CD4-positive, alpha-beta memory T cell (primary cell): ENCODE measurements at regions not wholly inside any gene's neighbourhood (a gene's known extent, or its start where the extent isn't known, plus 50 kb on each side); places are given as distances from the start of the nearest gene placed in this dataset.

ENCODE experiments used
- CTCF ChIA-PET: fragments of 350-600 bp; sonication (Branson Sonifier 250); formaldehyde crosslinking; loops from one replicate; lab custom pipeline; 2021; ENCODE audit warnings: inconsistent platforms; ENCODE audit not compliant: partially characterized antibody; lab: Charles Lee
- POLR2A ChIA-PET: fragments of 350-600 bp; sonication (Branson Sonifier 250); formaldehyde crosslinking; loops from one replicate; lab custom pipeline; 2021; ENCODE audit not compliant: partially characterized antibody; lab: Charles Lee
- DNase-seq, 5 donors: peaks; one replicate each; pipeline versions ENCODE4 v3.0.0 to v3.0.0-alpha.2; 2020 to 2022; ENCODE audit warnings: mixed read lengths in 1 of 5
- H3K27ac ChIP-seq: one replicate; pipeline ENCODE4 v1.7.0; 2013; ENCODE audit warnings: low read depth, low read length
- H3K27me3 ChIP-seq: 2 replicates; pipeline ENCODE4 v1.7.0; 2013; ENCODE audit warnings: mild to moderate bottlenecking, low read length, moderate library complexity; ENCODE audit not compliant: insufficient read depth
- H3K36me3 ChIP-seq: 2 replicates; pipeline ENCODE4 v1.7.0; 2013; ENCODE audit warnings: mild to moderate bottlenecking, low read length, moderate library complexity; ENCODE audit not compliant: insufficient read depth
- H3K4me1 ChIP-seq: 2 replicates; pipeline ENCODE4 v1.7.0; 2013; ENCODE audit warnings: mild to moderate bottlenecking, low read length, moderate library complexity; ENCODE audit not compliant: insufficient read depth
- H3K4me3 ChIP-seq, 2 donors: one replicate each; pipeline ENCODE4 v1.7.0; 2013; ENCODE audit warnings: low read length in 2 of 2, mild to moderate bottlenecking in 1 of 2
- H3K9me3 ChIP-seq, 2 donors: one replicate each; pipeline ENCODE4 v1.7.0; 2013; ENCODE audit warnings: low read length in 2 of 2, control low read depth in 1 of 2; ENCODE audit not compliant: control insufficient read depth in 1 of 2
- H3K27ac Mint-ChIP-seq, 7 donors: one replicate each; pipeline ENCODE4 v1.8.0; 2020 to 2021; ENCODE audit warnings: mixed read lengths in 7 of 7, mild to moderate bottlenecking in 6 of 7, inconsistent platforms in 3 of 7, moderate library complexity in 3 of 7
- H3K27me3 Mint-ChIP-seq, 2 donors: one replicate each; pipeline ENCODE4 v1.8.0; 2020 to 2021; ENCODE audit warnings: mixed read lengths in 2 of 2
- H3K36me3 Mint-ChIP-seq, 2 donors: one replicate each; pipeline ENCODE4 v1.8.0; 2020 to 2021; ENCODE audit warnings: mixed read lengths in 2 of 2, inconsistent platforms in 1 of 2, mild to moderate bottlenecking in 1 of 2
- H3K4me1 Mint-ChIP-seq, 4 donors: one replicate each; pipeline ENCODE4 v1.8.0; 2020 to 2021; ENCODE audit warnings: mixed read lengths in 4 of 4, mild to moderate bottlenecking in 1 of 4
- H3K4me3 Mint-ChIP-seq, 8 donors: one replicate each; pipeline ENCODE4 v1.8.0; 2020 to 2021; ENCODE audit warnings: mixed read lengths in 8 of 8, mild to moderate bottlenecking in 7 of 8, moderate library complexity in 6 of 8, inconsistent platforms in 3 of 8
- H3K9me3 Mint-ChIP-seq, 8 donors: one replicate each; pipeline ENCODE4 v1.8.0; 2020 to 2021; ENCODE audit warnings: mixed read lengths in 8 of 8, mild to moderate bottlenecking in 5 of 8, inconsistent platforms in 3 of 8, moderate library complexity in 1 of 8
- intact Hi-C: fragments of 100-400 bp; cut with micrococcal nuclease; formaldehyde crosslinking; loops from one replicate; pipeline ENCODE4 v1.15.1; 2023

GRCh38 chr15:70320077-70320476, 222.4 kb upstream of the TLE3 start:
- no peak for DNase-seq
- no peak overlapping the region for H3K4me3 ChIP-seq
- intact Hi-C loops: no loop called here
- ChIA-PET POLR2A (no interaction called here), CTCF (no interaction called here)
- no peaks in the 10 kb centered on the region for H3K36me3 Mint-ChIP-seq
- H3K27me3 Mint-ChIP-seq: no peaks in the 10 kb centered on the region
- no peaks in the 10 kb centered on the region for H3K9me3 ChIP-seq
- no peaks in the 10 kb centered on the region for H3K27me3 ChIP-seq
- no peak overlapping the region for H3K27ac ChIP-seq
- no peak overlapping the region for H3K27ac Mint-ChIP-seq
- H3K4me3 Mint-ChIP-seq: no peak overlapping the region
- H3K36me3 ChIP-seq: no peaks in the 10 kb centered on the region
- peaks cover 0 to 1% (median under 1%) of the 10 kb centered on the region in 4 donors for H3K4me1 Mint-ChIP-seq
- H3K9me3 Mint-ChIP-seq: peaks cover 0 to 2% (median 0%) of the 10 kb centered on the region in 8 donors
- H3K4me1 ChIP-seq: no peaks in the 10 kb centered on the region

- Mint-ChIP-seq H3K4me3 (no peak overlapping the region), H3K4me1 (peaks cover 0 to 1% (median under 1%) of the 10 kb centered on the region in 4 donors), H3K36me3 (no peaks in the 10 kb centered on the region), H3K9me3 (peaks cover 0 to 2% (median 0%) of the 10 kb centered on the region in 8 donors), H3K27ac (no peak overlapping the region), H3K27me3 (no peaks in the 10 kb centered on the region)
- no peaks in the 10 kb centered on the region for H3K36me3 ChIP-seq
- no peaks in the 10 kb centered on the region for H3K4me1 ChIP-seq
- ChIA-PET POLR2A (no interaction called here), CTCF (no interaction called here)
- H3K9me3 ChIP-seq: no peaks in the 10 kb centered on the region
- no peak for DNase-seq
- no peak overlapping the region for H3K4me3 ChIP-seq
- no peak overlapping the region for H3K27ac ChIP-seq
- intact Hi-C loops: no loop called here
- H3K27me3 ChIP-seq: no peaks in the 10 kb centered on the region
Observed at GRCh38 chr15:70319466-70319865, 221.7 kb upstream of the TLE3 start.

GRCh38 chr15:70318594-70319465, 221.1 kb upstream of the TLE3 start:
- POLR2A ChIA-PET: no interaction called here
- Histone ChIP-seq H3K9me3 (no peaks in the 10 kb centered on the region), H3K27me3 (no peaks in the 10 kb centered on the region), H3K36me3 (no peaks in the 10 kb centered on the region), H3K27ac (no peak overlapping the region), H3K4me3 (no peak overlapping the region), H3K4me1 (no peaks in the 10 kb centered on the region)
- Mint-ChIP-seq H3K4me3 (no peak overlapping the region), H3K4me1 (peaks cover 0 to 1% (median under 1%) of the 10 kb centered on the region in 4 donors), H3K36me3 (no peaks in the 10 kb centered on the region), H3K27me3 (no peaks in the 10 kb centered on the region), H3K9me3 (peaks cover 0 to 2% (median 0%) of the 10 kb centered on the region in 8 donors), H3K27ac (no peak overlapping the region)
- CTCF ChIA-PET: no interaction called here
- no peak for DNase-seq
- intact Hi-C loops: no loop called here

GRCh38 chr15:70316059-70316600, 218.4 kb upstream of the TLE3 start:
- H3K36me3 Mint-ChIP-seq: no peaks in the 10 kb centered on the region
- Histone ChIP-seq H3K4me3 (no peak overlapping the region), H3K27me3 (no peaks in the 10 kb centered on the region), H3K4me1 (no peaks in the 10 kb centered on the region), H3K36me3 (no peaks in the 10 kb centered on the region), H3K9me3 (no peaks in the 10 kb centered on the region), H3K27ac (no peak overlapping the region)
- H3K4me3 Mint-ChIP-seq: no peak overlapping the region
- peaks cover 0 to 1% (median under 1%) of the 10 kb centered on the region in 4 donors for H3K4me1 Mint-ChIP-seq
- intact Hi-C loops: no loop called here
- H3K9me3 Mint-ChIP-seq: peaks cover 0 to 2% (median 0%) of the 10 kb centered on the region in 8 donors
- ChIA-PET POLR2A (interaction anchor here (1.2 kb wide), 1 partner anchor 217 kb away, joined by 3 read pairs; no protein-coding TSS in a partner anchor), CTCF (no interaction called here)
- H3K27ac Mint-ChIP-seq: peak overlapping the region in 1 of 7 donors; percentile 25
- DNase-seq: no peak
- H3K27me3 Mint-ChIP-seq: no peaks in the 10 kb centered on the region

GRCh38 chr15:70315431-70315830, 217.7 kb upstream of the TLE3 start:
- ChIA-PET POLR2A (interaction anchor here (1.2 kb wide), 1 partner anchor 216 kb away, joined by 3 read pairs; no protein-coding TSS in a partner anchor), CTCF (interaction anchor here (1.2 kb wide), 1 partner anchor 15 kb away, joined by 3 read pairs; no protein-coding TSS in a partner anchor)
- Histone ChIP-seq H3K9me3 (no peaks in the 10 kb centered on the region), H3K36me3 (no peaks in the 10 kb centered on the region), H3K4me1 (no peaks in the 10 kb centered on the region), H3K4me3 (no peak overlapping the region), H3K27ac (no peak overlapping the region), H3K27me3 (no peaks in the 10 kb centered on the region)
- Mint-ChIP-seq H3K4me1 (peaks cover 0 to 1% (median 0%) of the 10 kb centered on the region in 4 donors), H3K27me3 (no peaks in the 10 kb centered on the region), H3K36me3 (no peaks in the 10 kb centered on the region), H3K27ac (no peak overlapping the region), H3K4me3 (no peak overlapping the region), H3K9me3 (peaks cover 0 to 2% (median 0%) of the 10 kb centered on the region in 8 donors)
- intact Hi-C loops: no loop called here
- DNase-seq: no peak

GRCh38 chr15:70314688-70315087, 217.0 kb upstream of the TLE3 start:
- H3K36me3 ChIP-seq: no peaks in the 10 kb centered on the region
- Mint-ChIP-seq H3K4me3 (no peak overlapping the region), H3K36me3 (no peaks in the 10 kb centered on the region), H3K4me1 (peaks cover 0 to 5% (median 4%) of the 10 kb centered on the region in 4 donors), H3K27me3 (no peaks in the 10 kb centered on the region), H3K9me3 (peaks cover 0 to 2% (median 0%) of the 10 kb centered on the region in 8 donors), H3K27ac (no peak overlapping the region)
- intact Hi-C loops: no loop called here
- H3K27ac ChIP-seq: no peak overlapping the region
- CTCF ChIA-PET: interaction anchor here (1.2 kb wide), 1 partner anchor 14 kb away, joined by 3 read pairs; no protein-coding TSS in a partner anchor
- no peak for DNase-seq
- H3K4me1 ChIP-seq: peaks cover 6% of the 10 kb centered on the region
- POLR2A ChIA-PET: interaction anchor here (1.2 kb wide), 1 partner anchor 215 kb away, joined by 3 read pairs; no protein-coding TSS in a partner anchor
- no peaks in the 10 kb centered on the region for H3K27me3 ChIP-seq
- no peaks in the 10 kb centered on the region for H3K9me3 ChIP-seq
- H3K4me3 ChIP-seq: no peak overlapping the region

- no peaks in the 10 kb centered on the region for H3K9me3 Mint-ChIP-seq
- Histone ChIP-seq H3K9me3 (no peaks in the 10 kb centered on the region), H3K4me3 (no peak overlapping the region), H3K27me3 (no peaks in the 10 kb centered on the region), H3K36me3 (no peaks in the 10 kb centered on the region), H3K27ac (no peak overlapping the region), H3K4me1 (peaks cover 13% of the 10 kb centered on the region)
- no peak overlapping the region for H3K27ac Mint-ChIP-seq
- intact Hi-C loops: no loop called here
- POLR2A ChIA-PET: no interaction called here
- H3K27me3 Mint-ChIP-seq: no peaks in the 10 kb centered on the region
- CTCF ChIA-PET: no interaction called here
- H3K4me1 Mint-ChIP-seq: peaks cover 7 to 12% (median 9%) of the 10 kb centered on the region in 4 donors
- H3K4me3 Mint-ChIP-seq: no peak overlapping the region
- no peak for DNase-seq
- H3K36me3 Mint-ChIP-seq: no peaks in the 10 kb centered on the region
Observed at GRCh38 chr15:70314018-70314354, 216.3 kb upstream of the TLE3 start.
